ENCODE measurements at regions not wholly inside any gene's neighbourhood (a gene's known extent, or its start where the extent isn't known, plus 50 kb on each side); places are given as distances from the start of the nearest gene placed in this dataset.
"Not testable (repeated sequence)": the region's sequence is repeated elsewhere in the genome, so short reads cannot be mapped to it uniquely, and the experiment has no call there.

- not testable (repeated sequence) for DNase-seq (ENCODE audit: low spot score)
Observed at GRCh38 chr7:76924756-76925155, 107.4 kb downstream of the SPDYE17 start.

DNA sequence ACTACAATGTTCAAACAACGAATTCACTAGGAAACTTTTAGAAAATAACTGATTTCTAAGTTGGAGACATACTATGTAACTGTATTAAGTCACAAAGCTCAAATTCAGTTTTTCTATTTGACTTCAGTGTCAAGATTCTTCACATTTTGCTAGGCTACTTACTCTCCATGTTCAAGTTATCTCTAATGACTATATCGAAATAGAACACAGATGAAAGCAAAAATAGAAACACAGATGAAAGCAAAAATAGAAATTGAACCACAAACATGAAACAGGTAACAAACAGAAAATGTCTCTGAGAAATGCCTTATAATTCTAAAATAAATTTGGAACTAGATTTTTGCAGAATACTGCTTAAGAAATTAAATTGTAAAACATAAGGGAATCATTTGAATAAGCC, 113.5 kb downstream of the SPDYE17 start:
- not testable (repeated sequence) for DNase-seq (ENCODE audit: low spot score)

DNA sequence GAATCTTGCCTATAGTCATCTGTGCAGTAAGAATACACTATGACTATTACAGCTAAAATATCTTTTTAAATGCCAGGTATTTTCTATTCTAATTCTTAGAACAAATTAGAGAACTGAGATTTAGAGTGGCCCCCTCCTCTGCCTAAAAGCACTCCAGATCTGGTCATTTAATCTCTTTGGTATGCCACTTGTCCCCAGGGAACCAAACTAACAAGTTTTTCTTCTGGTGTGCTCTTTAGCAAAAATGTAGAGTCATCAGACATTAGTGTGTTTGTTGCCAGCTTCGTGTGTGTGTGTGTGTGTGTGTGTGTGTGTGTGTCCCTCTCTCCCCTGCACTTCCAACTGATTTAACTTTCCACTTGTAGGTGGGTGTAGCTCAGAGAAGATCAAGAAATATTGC, 117.8 kb downstream of the SPDYE17 start:
- DNase-seq (ENCODE audit: low spot score) = not testable (repeated sequence)

- not testable (repeated sequence) for DNase-seq (ENCODE audit: low spot score)
Observed at GRCh38 chr7:76912011-76912814, 119.9 kb downstream of the SPDYE17 start.

GRCh38 chr7:76904688-76905087, 127.5 kb downstream of the SPDYE17 start:
- not testable (repeated sequence) for DNase-seq (ENCODE audit: low spot score)

- not testable (repeated sequence) for DNase-seq (ENCODE audit: low spot score)
Observed at GRCh38 chr7:76901944-76902710, 130.0 kb downstream of the SPDYE17 start.

- DNase-seq (ENCODE audit: low spot score) = not testable (repeated sequence)
Observed at GRCh38 chr7:76898807-76899206, 133.4 kb downstream of the SPDYE17 start.

DNA sequence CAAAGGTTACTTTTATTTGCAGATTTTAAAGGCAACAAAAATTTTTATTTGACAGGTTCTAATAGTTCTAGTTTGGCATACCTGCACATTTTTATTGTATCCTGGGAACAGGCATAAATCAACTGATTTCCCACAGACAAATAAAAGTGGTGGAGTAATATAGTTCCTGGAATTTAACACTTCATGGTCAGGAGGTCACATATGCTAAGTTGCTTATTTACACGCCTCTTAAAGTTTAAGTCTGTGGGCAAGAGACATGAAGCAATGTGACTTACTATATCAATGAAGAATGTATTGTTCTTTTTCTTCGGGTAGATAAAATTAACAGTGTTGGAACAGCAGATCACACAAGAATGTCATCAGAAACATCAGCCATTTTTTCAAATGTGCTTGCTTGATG, 135.2 kb downstream of the SPDYE17 start:
- DNase-seq (ENCODE audit: low spot score) = not testable (repeated sequence)

- not testable (repeated sequence) for DNase-seq (ENCODE audit: low spot score)
Observed at GRCh38 chr7:76895696-76896095, 136.5 kb downstream of the SPDYE17 start.

GRCh38 chr7:76891771-76892170, 140.4 kb downstream of the SPDYE17 start:
- not testable (repeated sequence) for DNase-seq (ENCODE audit: low spot score)

- DNase-seq (ENCODE audit: low spot score) = not testable (repeated sequence)
Observed at GRCh38 chr7:76879733-76880288, 152.3 kb downstream of the SPDYE17 start.

DNA sequence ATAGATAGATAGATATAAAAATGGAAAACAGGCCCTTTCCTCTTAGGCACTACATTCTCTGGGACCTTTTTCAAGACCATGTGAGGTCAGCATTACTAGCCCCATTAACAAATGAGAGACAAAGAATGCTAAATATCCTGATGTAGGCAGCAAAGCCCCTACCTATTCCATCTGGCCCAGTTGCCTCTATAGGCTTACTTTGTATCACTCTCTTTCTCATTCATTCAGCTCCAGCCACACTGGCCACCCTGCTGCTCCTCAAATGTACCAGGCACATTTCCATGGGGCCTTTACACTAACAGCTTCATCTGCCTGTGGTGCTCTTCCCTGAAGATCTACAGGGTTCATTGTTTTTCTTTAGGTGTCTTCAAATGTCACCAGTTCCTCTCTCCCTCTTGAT, 156.4 kb downstream of the SPDYE17 start:
- not testable (repeated sequence) for DNase-seq (ENCODE audit: low spot score)

DNA sequence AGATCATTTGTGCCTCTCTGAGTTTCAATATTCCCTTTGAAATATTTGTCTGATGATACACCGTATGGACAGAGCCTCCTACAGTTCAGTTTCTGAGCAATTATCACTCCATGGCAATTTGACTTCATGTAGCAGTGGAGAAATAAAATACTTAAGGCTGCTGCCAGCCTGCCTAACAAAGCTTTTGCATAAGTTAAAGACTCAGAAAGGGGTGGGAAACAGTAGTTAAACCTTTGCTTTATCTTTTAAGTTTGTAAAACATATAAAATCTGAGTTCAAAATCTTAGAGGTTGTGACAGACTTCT, 161.7 kb downstream of the SPDYE17 start:
- not testable (repeated sequence) for DNase-seq (ENCODE audit: low spot score)

DNA sequence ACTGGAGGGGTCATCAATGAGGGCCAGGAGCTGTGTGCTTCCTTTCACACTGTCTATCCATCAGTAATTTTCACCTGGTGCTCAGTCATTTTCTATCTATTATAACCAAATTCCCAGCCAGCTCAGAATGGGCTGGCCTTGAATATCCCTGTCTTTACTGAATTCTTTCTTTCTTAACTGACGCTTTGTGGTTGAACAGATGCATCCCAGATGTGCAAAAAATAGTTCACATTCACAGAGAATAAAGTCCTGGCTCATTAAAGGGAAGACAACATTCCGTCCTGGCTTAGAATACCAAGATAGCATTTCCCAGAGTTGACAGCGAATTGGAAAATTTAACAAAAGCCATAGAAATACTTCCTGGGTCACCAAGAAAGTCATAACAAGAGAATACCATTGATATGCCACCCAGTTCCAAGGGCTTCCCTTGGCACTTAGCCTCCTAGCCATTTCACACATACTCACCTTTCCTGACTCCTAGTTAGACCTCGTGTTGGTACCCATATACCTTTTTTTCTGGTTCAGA, 164.7 kb downstream of the SPDYE17 start:
- not testable (repeated sequence) for DNase-seq (ENCODE audit: low spot score)

DNA sequence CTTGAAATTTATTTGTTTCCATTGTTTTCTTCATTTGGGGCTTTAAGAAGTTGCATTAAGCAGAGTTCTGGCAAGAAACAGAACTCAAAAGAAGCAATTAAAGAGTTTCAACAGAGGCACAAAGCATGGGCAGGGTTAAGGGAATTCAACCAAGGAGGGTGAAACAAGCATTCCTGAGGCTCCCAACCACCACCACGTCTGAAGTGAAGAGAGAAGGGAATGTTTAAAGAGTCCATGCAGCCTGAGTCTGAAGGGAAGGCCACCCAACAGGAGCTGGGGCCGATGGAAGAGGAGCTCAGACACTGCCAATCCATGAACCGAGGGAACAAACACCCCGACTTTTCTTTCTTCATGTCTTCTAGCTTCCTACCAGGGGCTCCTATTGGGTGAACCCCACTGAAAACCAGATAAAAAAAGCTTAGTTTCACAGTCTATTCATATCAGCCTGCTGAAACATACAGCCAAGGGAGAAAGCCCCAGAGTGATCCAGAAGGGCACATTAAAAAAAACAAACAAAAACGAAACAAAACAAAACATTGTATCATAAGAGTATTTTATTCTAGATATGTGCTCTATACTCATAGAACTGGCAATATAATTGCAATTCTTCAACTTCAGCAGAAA, 168.9 kb downstream of the SPDYE17 start:
- DNase-seq (ENCODE audit: low spot score) = not testable (repeated sequence)

DNA sequence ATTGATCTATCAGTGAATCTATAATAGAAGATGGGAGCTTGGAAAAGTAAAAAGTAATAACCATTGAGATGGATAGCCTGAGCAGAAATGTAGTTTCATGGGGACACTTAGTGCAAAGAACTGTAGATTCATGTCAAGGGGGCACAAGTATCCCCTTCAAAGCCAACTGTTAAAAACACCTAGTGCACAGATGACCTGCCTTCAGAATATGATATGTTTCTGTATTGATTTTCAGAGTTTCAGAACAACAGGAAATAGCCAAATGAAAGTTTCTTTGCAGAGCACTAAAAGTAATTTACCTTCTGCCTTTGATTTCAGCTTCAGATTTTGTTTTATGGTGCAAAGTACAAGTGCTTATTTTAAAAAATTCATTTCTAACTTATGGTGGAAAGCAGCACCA, 169.9 kb downstream of the SPDYE17 start:
- not testable (repeated sequence) for DNase-seq (ENCODE audit: low spot score)

GRCh38 chr7:76859933-76860332, 172.2 kb downstream of the SPDYE17 start:
- not testable (repeated sequence) for DNase-seq (ENCODE audit: low spot score)

- DNase-seq (ENCODE audit: low spot score) = not testable (repeated sequence)
Observed at GRCh38 chr7:76854631-76855030, 177.5 kb downstream of the SPDYE17 start.

DNA sequence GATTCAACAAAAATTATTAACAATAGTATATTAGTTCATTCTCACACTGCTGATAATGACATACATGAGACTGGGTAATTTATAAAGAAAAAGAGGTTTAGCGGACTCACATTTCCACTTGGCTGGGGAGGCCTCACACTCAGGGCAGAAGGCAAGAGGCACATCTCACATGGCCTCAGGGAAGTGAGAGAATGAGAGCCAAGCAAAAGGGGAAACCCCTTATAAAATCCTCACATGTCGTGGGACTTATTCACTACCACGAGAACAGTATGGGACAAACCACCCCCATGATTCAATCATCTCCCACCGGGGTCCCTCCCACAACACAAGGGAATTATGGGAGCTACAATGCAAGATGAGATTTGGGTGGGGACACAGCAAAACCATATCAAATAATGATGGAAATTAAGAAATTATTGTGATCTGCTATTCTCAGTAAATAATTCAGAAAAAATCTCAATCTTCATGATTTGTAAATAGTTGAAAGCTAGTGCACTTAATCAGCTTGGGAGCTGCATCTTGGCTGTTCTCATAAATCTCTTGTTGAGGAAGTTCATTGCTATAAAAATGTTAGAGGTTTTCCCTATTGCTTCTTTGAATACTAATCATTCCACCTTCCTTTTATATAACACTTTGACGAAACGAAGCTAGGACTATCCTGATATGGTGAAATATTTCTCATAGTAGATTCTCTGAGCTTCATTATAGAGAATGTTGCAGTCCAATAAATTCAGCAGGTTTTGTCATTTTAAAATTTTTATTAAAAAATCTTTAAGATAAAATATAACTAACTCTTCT, 179.2 kb downstream of the SPDYE17 start:
- not testable (repeated sequence) for DNase-seq (ENCODE audit: low spot score)

DNA sequence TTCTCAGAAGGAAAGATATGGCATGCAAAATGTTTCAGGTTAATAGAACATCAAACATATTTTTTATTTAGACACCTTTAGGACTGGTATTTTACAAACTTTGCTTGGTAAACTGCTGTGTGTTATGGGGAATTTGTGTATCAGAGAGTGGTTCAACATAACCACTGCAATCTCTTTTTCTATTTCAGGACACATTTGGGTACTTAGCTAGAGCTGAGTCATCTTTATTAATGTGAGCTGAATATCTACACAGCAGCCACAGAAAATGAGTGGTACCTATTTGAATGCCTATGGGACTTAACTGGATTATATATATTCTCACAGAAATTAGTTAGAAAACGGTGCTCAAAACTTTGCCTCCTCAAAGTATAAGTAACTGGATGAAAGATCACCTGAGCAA, 179.8 kb downstream of the SPDYE17 start:
- not testable (repeated sequence) for DNase-seq (ENCODE audit: low spot score)

- DNase-seq (ENCODE audit: low spot score) = not testable (repeated sequence)
Observed at GRCh38 chr7:76851617-76852016, 180.5 kb downstream of the SPDYE17 start.

Data from COLO829 (cell line).